ENCODE measurements at regions not wholly inside any gene's neighbourhood (a gene's known extent, or its start where the extent isn't known, plus 50 kb on each side); places are given as distances from the start of the nearest gene placed in this dataset.

- H3K27me3 ChIP-seq = no peaks in the 10 kb centered on the region
- no peak overlapping the region for H3K27ac ChIP-seq
- WGBS, 2 donors = 93 to 94% methylated on average over 2 of the region's 2 CpGs
- no peak for TF ChIP-seq CTCF (IDR thresholded peaks at IDR 0.05)
- TF ChIP-seq POLR2A (IDR thresholded peaks at IDR 0.05) = no peak
- intact Hi-C loops (cut with DNase I) = no loop called here
- no peaks in the 10 kb centered on the region for H3K9me3 ChIP-seq
- no peak for DNase-seq
- H3K4me1 ChIP-seq = no peaks in the 10 kb centered on the region
- no peak overlapping the region for H3K4me3 ChIP-seq
- H3K36me3 ChIP-seq = no peaks in the 10 kb centered on the region
These were observed 519.5 kb upstream of the DAB1 start for GRCh38 chr1:57943365-57943764.

- intact Hi-C loops (cut with DNase I) = no loop called here
- 83 to 84% methylated on average over 8 of the region's 8 CpGs for WGBS, 2 donors
- no peak for DNase-seq
- Histone ChIP-seq H3K4me3 (no peak overlapping the region), H3K27ac (no peak overlapping the region), H3K36me3 (no peaks in the 10 kb centered on the region), H3K4me1 (no peaks in the 10 kb centered on the region), H3K27me3 (no peaks in the 10 kb centered on the region), H3K9me3 (no peaks in the 10 kb centered on the region)
- TF ChIP-seq POLR2A (IDR thresholded peaks at IDR 0.05) (no peak), CTCF (IDR thresholded peaks at IDR 0.05) (no peak)
These were observed 510.9 kb upstream of the DAB1 start for GRCh38 chr1:57934745-57935144.

- Histone ChIP-seq H3K9me3 (no peaks in the 10 kb centered on the region), H3K4me1 (no peaks in the 10 kb centered on the region), H3K27ac (no peak overlapping the region), H3K27me3 (no peaks in the 10 kb centered on the region), H3K4me3 (no peak overlapping the region), H3K36me3 (no peaks in the 10 kb centered on the region)
- intact Hi-C loops (cut with DNase I) = no loop called here
- no peak for DNase-seq
- 40 to 60% methylated on average over 1 of the region's 1 CpG for WGBS, 2 donors
- no peak for TF ChIP-seq CTCF (IDR thresholded peaks at IDR 0.05)
These were observed 503.1 kb upstream of the DAB1 start for GRCh38 chr1:57927003-57927402.

GRCh38 chr1:57926025-57926552 lies 502.2 kb upstream of the DAB1 start:
- Histone ChIP-seq H3K27me3 (no peaks in the 10 kb centered on the region), H3K27ac (no peak overlapping the region), H3K9me3 (no peaks in the 10 kb centered on the region), H3K4me1 (no peaks in the 10 kb centered on the region), H3K4me3 (no peak overlapping the region), H3K36me3 (no peaks in the 10 kb centered on the region)
- 74 to 77% methylated on average over 4 of the region's 4 CpGs for WGBS, 2 donors
- intact Hi-C loops (cut with DNase I) = no loop called here
- TF ChIP-seq POLR2A (IDR thresholded peaks at IDR 0.05) (no peak), CTCF (IDR thresholded peaks at IDR 0.05) (no peak)
- DNase-seq = no peak

- intact Hi-C loops (cut with DNase I) = no loop called here
These were observed 501.4 kb upstream of the DAB1 start for GRCh38 chr1:57925226-57925625.

More at GRCh38 chr1:57925226-57925625, 501.4 kb upstream of the DAB1 start:
- Histone ChIP-seq H3K4me1 (no peaks in the 10 kb centered on the region), H3K4me3 (no peak overlapping the region), H3K9me3 (no peaks in the 10 kb centered on the region), H3K27me3 (no peaks in the 10 kb centered on the region), H3K27ac (no peak overlapping the region), H3K36me3 (no peaks in the 10 kb centered on the region)
- TF ChIP-seq POLR2A (IDR thresholded peaks at IDR 0.05) (no peak), CTCF (IDR thresholded peaks at IDR 0.05) (no peak)
- 79 to 81% methylated on average over 2 of the region's 2 CpGs for WGBS, 2 donors
- DNase-seq = no peak
